PC-3 (cell line): ENCODE measurements at regions not wholly inside any gene's neighbourhood (a gene's known extent, or its start where the extent isn't known, plus 50 kb on each side); places are given as distances from the start of the nearest gene placed in this dataset.

Source experiments
- ATAC-seq: fragments of 200-7000 bp; cut with Tn5 transposase; 2 replicates; pipeline ENCODE4 v1.9.1; 2020; ENCODE audit warnings: mild to moderate bottlenecking, moderate library complexity
- BruUV-seq: library from RNA; stranded (reverse); fragments of 400-500 nt; replicated peaks from 2 replicates; lab custom pipeline; 2021; lab: Mats Ljungman, UMichigan
- CTCF ChIA-PET: fragments of 300-600 bp; sonication (Branson Sonifier 250); formaldehyde crosslinking; loops from one replicate; lab custom pipeline; 2022; ENCODE audit warnings: antibody characterized with exemption; lab: Charles Lee
- POLR2A ChIA-PET: fragments of 300-600 bp; sonication (Branson Sonifier 250); formaldehyde crosslinking; loops from one replicate; lab custom pipeline; 2022; ENCODE audit warnings: antibody characterized with exemption; ENCODE audit not compliant: unreplicated experiment; lab: Charles Lee
- DNase-seq: peaks from one replicate; pipeline ENCODE4 v3.0.0-alpha.2; 2015
- H2AFZ ChIP-seq: fragments of 300-600 bp; sonication (generic); 2 replicates; pipeline ENCODE4 v1.6.0; 2016; ENCODE audit warnings: antibody characterized with exemption, low read length
- H3F3A ChIP-seq: fragments of 300-600 bp; sonication (generic); one replicate; pipeline ENCODE4 v1.6.0; 2017; ENCODE audit warnings: antibody characterized with exemption, low read length, control low read depth, mild to moderate bottlenecking; ENCODE audit not compliant: unreplicated experiment
- H3K27ac ChIP-seq: fragments of 300-600 bp; sonication (generic); 2 replicates; pipeline ENCODE4 v1.5.1; 2016; ENCODE audit warnings: mild to moderate bottlenecking, low read length
- H3K27me3 ChIP-seq: fragments of 300-600 bp; sonication (generic); 2 replicates; pipeline ENCODE4 v1.6.1; 2016; ENCODE audit warnings: low read length, mixed read lengths
- H3K36me3 ChIP-seq: fragments of 300-600 bp; sonication (generic); 2 replicates; pipeline ENCODE4 v1.6.1; 2016; ENCODE audit warnings: low read depth, mixed run types, low read length, mixed read lengths
- H3K4me1 ChIP-seq: fragments of 300-600 bp; sonication (generic); 2 replicates; pipeline ENCODE4 v1.5.1; 2016; ENCODE audit warnings: low read length; ENCODE audit not compliant: insufficient read depth
- H3K4me2 ChIP-seq: fragments of 300-600 bp; sonication (generic); 2 replicates; pipeline ENCODE4 v1.6.0; 2016; ENCODE audit warnings: low read length
- H3K4me3 ChIP-seq: fragments of 300-600 bp; sonication (generic); 2 replicates; pipeline ENCODE4 v1.5.1; 2016; ENCODE audit warnings: mild to moderate bottlenecking, low read length, mixed read lengths
- H3K79me2 ChIP-seq: fragments of 300-600 bp; sonication (generic); 2 replicates; pipeline ENCODE4 v1.6.1; 2017; ENCODE audit warnings: low read length, mixed read lengths
- H3K9ac ChIP-seq: fragments of 300-600 bp; sonication (generic); 2 replicates; pipeline ENCODE4 v1.6.0; 2016; ENCODE audit warnings: mild to moderate bottlenecking, low read length
- H3K9me2 ChIP-seq: fragments of 300-600 bp; sonication (generic); replicated peaks from 2 replicates; pipeline ENCODE4 v1.6.1; 2016; ENCODE audit warnings: mixed run types, low read length, mixed read lengths
- H3K9me3 ChIP-seq: fragments of 300-600 bp; sonication (generic); 2 replicates; pipeline ENCODE4 v1.6.1; 2016; ENCODE audit warnings: low read length, mixed read lengths
- H4K20me1 ChIP-seq: fragments of 300-600 bp; sonication (generic); 2 replicates; pipeline ENCODE4 v1.6.1; 2016; ENCODE audit warnings: low read length, mixed read lengths
- CTCF ChIP-seq: fragments of 300-600 bp; sonication (generic); conservative IDR thresholded peaks from 2 replicates; pipeline ENCODE4 v1.5.1; 2017; ENCODE audit warnings: antibody characterized with exemption, low read depth, mild to moderate bottlenecking, low read length
- EZH2 ChIP-seq: fragments of 300-600 bp; sonication (generic); IDR thresholded peaks from one replicate; pipeline ENCODE4 v1.6.1; 2017; ENCODE audit warnings: antibody characterized with exemption, mild to moderate bottlenecking, low read length; ENCODE audit not compliant: unreplicated experiment
- EZH2phosphoT487 ChIP-seq: fragments of 300-600 bp; sonication (generic); IDR thresholded peaks from 2 replicates; pipeline ENCODE4 v1.6.1; 2018; ENCODE audit warnings: mild to moderate bottlenecking, antibody characterized with exemption, low read length, borderline replicate concordance
- intact Hi-C: fragments of 100-400 bp; cut with micrococcal nuclease; formaldehyde crosslinking; loops from 2 replicates; pipeline ENCODE4 v1.9.0; 2023

GRCh38 chr9:119861842-119862241 is 492.6 kb upstream of the BRINP1 start:
- no peak overlapping the region for H3K4me3 ChIP-seq
- ChIA-PET POLR2A (no interaction called here), CTCF (no interaction called here)
- H3F3A ChIP-seq, result no peaks in the 10 kb centered on the region
- H3K79me2 ChIP-seq, result no peaks in the 10 kb centered on the region
- no peaks in the 10 kb centered on the region for H4K20me1 ChIP-seq
- H3K4me1 ChIP-seq, result no peaks in the 10 kb centered on the region
- no peak overlapping the region for H3K27ac ChIP-seq
- BruUV-seq, result no TSS peak
- DNase-seq, result no peak
- H3K9me3 ChIP-seq, result no peaks in the 10 kb centered on the region
- no peak overlapping the region for H3K4me2 ChIP-seq
- intact Hi-C loops, result no loop called here
- no peaks in the 10 kb centered on the region for H3K27me3 ChIP-seq
- H2AFZ ChIP-seq, result no peak overlapping the region
- H3K9ac ChIP-seq, result no peak overlapping the region
- H3K9me2 ChIP-seq, result no peaks in the 10 kb centered on the region
- TF ChIP-seq CTCF, result no peak
- no peak for TF ChIP-seq EZH2phosphoT487
- no peak for TF ChIP-seq EZH2
- no peak for ATAC-seq
- H3K36me3 ChIP-seq, result no peaks in the 10 kb centered on the region

- H3K4me3 ChIP-seq, result no peak overlapping the region
- TF ChIP-seq CTCF, result no peak
- TF ChIP-seq EZH2phosphoT487, result no peak
- TF ChIP-seq EZH2, result no peak
- no peak overlapping the region for H3K4me2 ChIP-seq
- no peaks in the 10 kb centered on the region for H3F3A ChIP-seq
- intact Hi-C loops, result no loop called here
- DNase-seq, result no peak
- CTCF ChIA-PET, result no interaction called here
- H3K36me3 ChIP-seq, result no peaks in the 10 kb centered on the region
- H3K4me1 ChIP-seq, result no peaks in the 10 kb centered on the region
- H3K9me2 ChIP-seq, result no peaks in the 10 kb centered on the region
- no peak for ATAC-seq
- H3K79me2 ChIP-seq, result no peaks in the 10 kb centered on the region
- no peak overlapping the region for H3K9ac ChIP-seq
- H3K9me3 ChIP-seq, result no peaks in the 10 kb centered on the region
- no peak overlapping the region for H3K27ac ChIP-seq
- no TSS peak for BruUV-seq
- H4K20me1 ChIP-seq, result no peaks in the 10 kb centered on the region
- H3K27me3 ChIP-seq, result no peaks in the 10 kb centered on the region
- POLR2A ChIA-PET, result no interaction called here
- H2AFZ ChIP-seq, result no peak overlapping the region
Measured at GRCh38 chr9:119859128-119859527, 489.9 kb upstream of the BRINP1 start.

GRCh38 chr9:119853126-119853525 is 483.9 kb upstream of the BRINP1 start:
- CTCF ChIA-PET, result no interaction called here
- H3K27me3 ChIP-seq, result no peaks in the 10 kb centered on the region
- TF ChIP-seq EZH2 (no peak), EZH2phosphoT487 (no peak), CTCF (no peak)
- BruUV-seq, result no TSS peak
- H3K4me3 ChIP-seq, result no peak overlapping the region
- peak; percentile 3 for DNase-seq
- no peaks in the 10 kb centered on the region for H3K4me1 ChIP-seq
- H3K27ac ChIP-seq, result no peak overlapping the region
- POLR2A ChIA-PET, result no interaction called here
- intact Hi-C loops, result no loop called here
- no peaks in the 10 kb centered on the region for H3K9me2 ChIP-seq
- H3K9me3 ChIP-seq, result no peaks in the 10 kb centered on the region
- H3K9ac ChIP-seq, result no peak overlapping the region
- ATAC-seq, result no peak
- H3F3A ChIP-seq, result no peaks in the 10 kb centered on the region
- no peaks in the 10 kb centered on the region for H3K79me2 ChIP-seq
- H3K4me2 ChIP-seq, result no peak overlapping the region
- no peaks in the 10 kb centered on the region for H3K36me3 ChIP-seq
- no peak overlapping the region for H2AFZ ChIP-seq
- no peaks in the 10 kb centered on the region for H4K20me1 ChIP-seq
